ENCODE measurements at regions not wholly inside any gene's neighbourhood (a gene's known extent, or its start where the extent isn't known, plus 50 kb on each side); places are given as distances from the start of the nearest gene placed in this dataset.

- H3K18ac ChIP-seq (ENCODE audit: extremely low read depth, low read length): no peak overlapping the region
- H3K27me3 ChIP-seq (replicated peaks in 1 of 4; ENCODE audit: control insufficient read depth in 3 of 4, extremely low read depth in 1 of 4, insufficient read depth in 3 of 4, low read length in 3 of 4): no peaks in the 10 kb centered on the region
- no peak overlapping the region for H4K91ac ChIP-seq (replicated peaks; ENCODE audit: insufficient read length, low read length)
- no peaks in the 10 kb centered on the region for H3K23me2 ChIP-seq (ENCODE audit: low read depth, low read length)
- H4K20me1 ChIP-seq (replicated peaks in 1 of 2; ENCODE audit: control insufficient read depth in 1 of 2, insufficient read depth in 2 of 2, low read length in 2 of 2): no peaks in the 10 kb centered on the region
- H3K4me1 ChIP-seq (replicated peaks in 1 of 4; ENCODE audit: control insufficient read depth in 3 of 4, insufficient read depth in 4 of 4, low read length in 3 of 4): no peaks in the 10 kb centered on the region; a peak in 1 of 7 replicates
- no peak overlapping the region for H2BK12ac ChIP-seq (ENCODE audit: low read depth, low read length)
- H3K4me2 ChIP-seq (ENCODE audit: insufficient read depth in 1 of 2, low read depth in 2 of 2, low read length in 2 of 2): no peak overlapping the region
- no peak overlapping the region for H3K14ac ChIP-seq (ENCODE audit: insufficient read length)
- H2BK120ac ChIP-seq (replicated peaks; ENCODE audit: low read depth, low read length): no peak overlapping the region
- no peaks in the 10 kb centered on the region for H3K9me3 ChIP-seq (ENCODE audit: insufficient read depth in 2 of 2, low read depth in 1 of 2, low read length in 1 of 2)
- 63% methylated on average over 7 of the region's 7 CpGs; no CpG with 5 or more reads in 1 of the 2 experiments for WGBS, 2 experiments (ENCODE audit: extremely low coverage in 1 of 2, insufficient coverage in 1 of 2, insufficient read length in 1 of 2, insufficient replicate concordance in 2 of 2, low coverage in 1 of 2, low lambda C conversion rate in 2 of 2, missing lambda C conversion rate in 1 of 2)
- H2BK5ac ChIP-seq (ENCODE audit: low read depth, low read length): no peak overlapping the region
- H4K5ac ChIP-seq (ENCODE audit: insufficient read length, low read depth, low read length): no peak overlapping the region
- no peak overlapping the region for H4K8ac ChIP-seq (ENCODE audit: extremely low read depth, insufficient read depth, low read length)
- no peak overlapping the region for H3K56ac ChIP-seq (replicated peaks; ENCODE audit: insufficient read length, low read depth, low read length)
- no peak overlapping the region for H2AFZ ChIP-seq (ENCODE audit: low read length)
- ChIA-PET CTCF (ENCODE audit: partially characterized antibody) (no interaction called here), POLR2A (ENCODE audit: partially characterized antibody) (no interaction called here)
- H3K36me3 ChIP-seq (ENCODE audit: control insufficient read depth in 2 of 4, insufficient read depth in 4 of 4, low read length in 3 of 4): no peaks in the 10 kb centered on the region
- no peaks in the 10 kb centered on the region for H3K79me1 ChIP-seq (ENCODE audit: low read depth, low read length)
- no peak overlapping the region for H2AK5ac ChIP-seq (ENCODE audit: low read depth, low read length)
- H2BK20ac ChIP-seq (ENCODE audit: low read length): no peak overlapping the region
- no peak for DNase-seq (ENCODE audit: low read depth in 1 of 2, low spot score in 2 of 2)
- no peak for TF ChIP-seq RBBP5 (IDR thresholded peaks at IDR 0.05; ENCODE audit: borderline replicate concordance, low read depth, low read length)
- no peak for TF ChIP-seq NRF1 (IDR thresholded peaks at IDR 0.05; ENCODE audit: low read depth, low read length)
- TF ChIP-seq POU5F1 (IDR thresholded peaks at IDR 0.05; ENCODE audit: low read depth, low read length): no peak
- TF ChIP-seq EGR1 (IDR thresholded peaks at IDR 0.05; ENCODE audit: borderline replicate concordance, low read depth, low read length): no peak
- TF ChIP-seq SP2 (IDR thresholded peaks at IDR 0.05; ENCODE audit: low read length): no peak
- no peak for FAIRE-seq
- H3K23ac ChIP-seq (ENCODE audit: insufficient read length): no peak overlapping the region
- no peak overlapping the region for H3K4ac ChIP-seq (replicated peaks; ENCODE audit: insufficient read length, low read depth, low read length)
- no peak overlapping the region for H3K27ac ChIP-seq (ENCODE audit: low read depth, low read length)
- H3K9ac ChIP-seq (replicated peaks in 1 of 4; ENCODE audit: extremely low read depth in 1 of 4, low read depth in 3 of 4, low read length in 3 of 4): no peak overlapping the region
- H3K4me3 ChIP-seq (ENCODE audit: extremely low read depth in 1 of 4, insufficient read depth in 2 of 4, low read depth in 3 of 4, low read length in 4 of 4): no peak overlapping the region; a peak in 1 of 8 replicates
- H2BK15ac ChIP-seq (ENCODE audit: low read length): no peak overlapping the region
- H3K79me2 ChIP-seq (ENCODE audit: control insufficient read depth in 1 of 2, insufficient read depth in 2 of 2, low read length in 2 of 2): no peaks in the 10 kb centered on the region
Measured at GRCh38 chr5:8848366-8848765, 697.5 kb downstream of the SEMA5A start.

Measured in H1 (cell line).